Activated CD4-positive, alpha-beta memory T cell treated with anti-CD3 and anti-CD28 coated beads, Interleukin-2, amount 10 ng/mL, durations not matched to agents 7 days and 5 days (primary cell): ENCODE measurements at regions not wholly inside any gene's neighbourhood (a gene's known extent, or its start where the extent isn't known, plus 50 kb on each side); places are given as distances from the start of the nearest gene placed in this dataset.

ENCODE experiments used
- CTCF ChIA-PET: fragments of 350-600 bp; sonication (Branson Sonifier 250); formaldehyde crosslinking; loops from one replicate; lab custom pipeline; 2021; ENCODE audit warnings: antibody characterized with exemption, inconsistent platforms; lab: Charles Lee
- POLR2A ChIA-PET: fragments of 350-600 bp; sonication (Branson Sonifier 250); formaldehyde crosslinking; loops from one replicate; lab custom pipeline; 2021; ENCODE audit warnings: antibody characterized with exemption; lab: Charles Lee
- DNase-seq: peaks from one replicate; pipeline ENCODE4 v3.0.0-alpha.2; 2020
- H3K27ac Mint-ChIP-seq: one replicate; pipeline ENCODE4 v1.8.0; 2021; ENCODE audit warnings: mild to moderate bottlenecking, mixed read lengths
- H3K27me3 Mint-ChIP-seq: one replicate; pipeline ENCODE4 v1.8.0; 2021; ENCODE audit warnings: mixed read lengths
- H3K36me3 Mint-ChIP-seq: one replicate; pipeline ENCODE4 v1.8.0; 2021; ENCODE audit warnings: low read depth, mixed read lengths
- H3K4me1 Mint-ChIP-seq: one replicate; pipeline ENCODE4 v1.8.0; 2021; ENCODE audit warnings: mixed read lengths
- H3K4me3 Mint-ChIP-seq: one replicate; pipeline ENCODE4 v1.8.0; 2021; ENCODE audit warnings: mild to moderate bottlenecking, mixed read lengths
- H3K9me3 Mint-ChIP-seq: one replicate; pipeline ENCODE4 v1.8.0; 2021; ENCODE audit warnings: mixed read lengths

GRCh38 chr6:21321076-21321475 is 272.5 kb upstream of the SOX4 start:
- no peaks in the 10 kb centered on the region for H3K4me1 Mint-ChIP-seq
- H3K27ac Mint-ChIP-seq: no peak overlapping the region
- DNase-seq: no peak
- CTCF ChIA-PET: no interaction called here
- H3K9me3 Mint-ChIP-seq: peaks cover 2% of the 10 kb centered on the region
- no peaks in the 10 kb centered on the region for H3K27me3 Mint-ChIP-seq
- H3K36me3 Mint-ChIP-seq: no peaks in the 10 kb centered on the region
- no peak overlapping the region for H3K4me3 Mint-ChIP-seq
- POLR2A ChIA-PET: no interaction called here

- DNase-seq: no peak
- H3K4me1 Mint-ChIP-seq: no peaks in the 10 kb centered on the region
- no peak overlapping the region for H3K27ac Mint-ChIP-seq
- ChIA-PET CTCF (no interaction called here), POLR2A (no interaction called here)
- no peak overlapping the region for H3K4me3 Mint-ChIP-seq
- H3K36me3 Mint-ChIP-seq: no peaks in the 10 kb centered on the region
- no peaks in the 10 kb centered on the region for H3K27me3 Mint-ChIP-seq
- peaks cover 2% of the 10 kb centered on the region for H3K9me3 Mint-ChIP-seq
Observed at GRCh38 chr6:21321531-21321930, 272.0 kb upstream of the SOX4 start.

DNA sequence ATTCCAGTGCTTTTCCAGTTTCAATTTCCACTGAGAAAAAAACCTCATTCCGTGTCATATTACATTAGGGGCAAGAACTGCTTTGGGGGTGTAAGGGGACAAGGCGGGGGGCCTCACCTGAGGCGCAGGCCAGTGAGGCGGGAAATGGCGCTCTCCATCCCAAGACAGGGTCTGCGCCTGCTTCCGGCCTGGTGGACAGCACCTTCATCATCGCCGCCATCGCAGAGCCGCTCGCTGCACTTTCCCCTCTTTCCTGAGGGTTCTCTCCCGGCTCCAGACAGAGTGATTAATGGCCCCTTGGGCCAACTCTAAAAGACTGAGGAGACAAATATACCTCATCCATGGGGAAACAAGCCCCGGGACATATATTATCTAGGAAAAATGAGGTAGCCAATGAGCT is 270.0 kb upstream of the SOX4 start:
- Mint-ChIP-seq H3K36me3 (no peaks in the 10 kb centered on the region), H3K4me3 (no peak overlapping the region), H3K27me3 (peaks cover 2% of the 10 kb centered on the region), H3K27ac (no peak overlapping the region), H3K9me3 (peaks cover 2% of the 10 kb centered on the region), H3K4me1 (no peaks in the 10 kb centered on the region)
- CTCF ChIA-PET: interaction anchor here (1.1 kb wide), 1 partner anchor 759 kb away, joined by 3 read pairs; no protein-coding TSS in a partner anchor
- POLR2A ChIA-PET: no interaction called here
- DNase-seq: no peak

- peaks cover 2% of the 10 kb centered on the region for H3K9me3 Mint-ChIP-seq
- no peak overlapping the region for H3K27ac Mint-ChIP-seq
- H3K4me1 Mint-ChIP-seq: no peaks in the 10 kb centered on the region
- H3K27me3 Mint-ChIP-seq: peaks cover 2% of the 10 kb centered on the region
- no peak overlapping the region for H3K4me3 Mint-ChIP-seq
- DNase-seq: no peak
- ChIA-PET CTCF (interaction anchor here (0.7 kb wide), 1 partner anchor 533 kb away, joined by 4 read pairs; no protein-coding TSS in a partner anchor), POLR2A (no interaction called here)
- H3K36me3 Mint-ChIP-seq: no peaks in the 10 kb centered on the region
Observed at GRCh38 chr6:21325201-21325856, 268.2 kb upstream of the SOX4 start.

- Mint-ChIP-seq H3K27ac (no peak overlapping the region), H3K27me3 (peaks cover 2% of the 10 kb centered on the region), H3K36me3 (no peaks in the 10 kb centered on the region), H3K4me1 (no peaks in the 10 kb centered on the region), H3K4me3 (no peak overlapping the region), H3K9me3 (peaks cover 2% of the 10 kb centered on the region)
- CTCF ChIA-PET: no interaction called here
- DNase-seq: no peak
- POLR2A ChIA-PET: no interaction called here
Observed at GRCh38 chr6:21327326-21328112, 266.0 kb upstream of the SOX4 start.

DNA sequence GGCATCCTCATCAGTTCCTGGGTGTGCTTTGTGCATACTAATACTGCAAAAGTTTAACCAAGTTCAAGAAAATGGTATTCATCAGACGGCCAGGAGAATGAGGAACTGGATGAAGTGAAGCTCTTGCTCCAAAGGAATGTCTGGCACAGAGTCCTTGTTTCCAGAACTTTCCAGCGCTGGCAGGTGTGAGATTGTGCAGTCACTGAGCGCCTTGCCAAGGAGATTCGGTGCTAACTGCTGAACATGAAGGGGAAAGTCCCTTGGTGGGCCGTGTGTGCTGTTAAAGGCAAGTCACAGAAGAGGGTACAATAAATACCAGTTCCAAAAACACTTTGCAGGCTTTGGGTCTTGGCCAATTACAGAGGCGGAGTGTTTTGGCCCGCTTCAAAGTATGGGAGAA is 262.3 kb upstream of the SOX4 start:
- CTCF ChIA-PET: no interaction called here
- H3K27me3 Mint-ChIP-seq: peaks cover 5% of the 10 kb centered on the region
- no peaks in the 10 kb centered on the region for H3K4me1 Mint-ChIP-seq
- H3K9me3 Mint-ChIP-seq: no peaks in the 10 kb centered on the region
- H3K27ac Mint-ChIP-seq: no peak overlapping the region
- H3K4me3 Mint-ChIP-seq: no peak overlapping the region
- POLR2A ChIA-PET: no interaction called here
- DNase-seq: no peak
- no peaks in the 10 kb centered on the region for H3K36me3 Mint-ChIP-seq

DNA sequence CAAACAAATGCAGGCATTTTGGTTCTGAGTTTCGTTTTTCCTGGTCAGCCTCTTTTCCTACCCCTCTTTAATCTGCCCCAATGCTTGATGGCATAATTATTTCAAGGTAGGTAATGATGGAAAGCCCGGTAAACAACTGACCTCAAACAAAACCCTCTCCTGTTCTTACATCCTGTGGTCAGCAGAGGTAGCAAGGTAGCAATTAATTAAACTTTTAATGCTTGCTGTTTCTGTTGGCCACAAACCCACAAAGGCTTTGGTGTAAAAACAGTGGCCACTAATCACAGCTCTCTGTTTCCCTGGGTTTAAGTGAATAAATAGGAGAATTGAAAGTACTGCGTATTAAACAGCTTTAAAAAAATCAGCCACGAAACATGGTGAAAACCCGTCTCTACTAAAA is 261.5 kb upstream of the SOX4 start:
- ChIA-PET CTCF (no interaction called here), POLR2A (no interaction called here)
- Mint-ChIP-seq H3K27me3 (peaks cover 3% of the 10 kb centered on the region), H3K4me1 (no peaks in the 10 kb centered on the region), H3K9me3 (no peaks in the 10 kb centered on the region), H3K4me3 (no peak overlapping the region), H3K27ac (no peak overlapping the region), H3K36me3 (no peaks in the 10 kb centered on the region)
- DNase-seq: no peak

DNA sequence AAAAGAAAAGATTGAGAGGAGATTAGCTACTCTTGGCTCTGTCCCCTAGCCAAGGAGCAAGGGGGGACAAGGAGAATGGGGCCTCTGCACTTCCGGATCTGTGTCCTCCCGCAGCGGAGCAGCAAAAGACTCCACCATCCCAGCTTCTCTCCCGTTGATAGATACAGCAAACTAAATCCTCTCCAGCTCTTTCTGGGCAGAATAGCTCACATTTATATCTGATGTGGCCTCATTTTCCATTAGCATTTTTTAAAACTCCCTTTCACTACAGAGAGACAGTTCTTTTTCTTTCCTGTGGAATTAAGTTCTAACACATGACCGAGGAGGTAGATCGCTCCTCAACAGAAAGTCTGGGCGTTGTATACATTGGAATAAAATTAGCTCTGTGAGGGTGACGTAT is 260.9 kb upstream of the SOX4 start:
- no peaks in the 10 kb centered on the region for H3K4me1 Mint-ChIP-seq
- no peak for DNase-seq
- no peaks in the 10 kb centered on the region for H3K9me3 Mint-ChIP-seq
- H3K27me3 Mint-ChIP-seq: peaks cover 3% of the 10 kb centered on the region
- no peaks in the 10 kb centered on the region for H3K36me3 Mint-ChIP-seq
- no peak overlapping the region for H3K27ac Mint-ChIP-seq
- no peak overlapping the region for H3K4me3 Mint-ChIP-seq
- CTCF ChIA-PET: no interaction called here
- POLR2A ChIA-PET: no interaction called here

DNA sequence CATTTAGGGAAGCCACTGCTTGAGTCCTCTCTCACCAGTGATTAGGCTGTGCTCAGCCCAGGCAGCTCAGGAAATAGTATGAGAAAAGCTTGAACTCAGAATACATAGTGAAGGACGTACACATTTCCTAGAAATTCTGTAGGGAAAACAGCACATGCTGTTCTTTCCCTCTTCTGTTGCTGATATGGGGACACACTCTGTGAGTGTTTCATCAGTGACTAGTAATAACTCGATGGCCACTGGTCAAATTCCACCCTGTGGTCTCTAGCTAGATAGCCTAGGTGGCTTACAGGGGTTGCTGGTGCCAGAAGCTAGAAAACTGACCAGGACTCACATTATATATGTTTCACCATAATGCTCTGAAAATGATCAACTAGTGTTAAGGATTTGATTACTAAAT is 259.8 kb upstream of the SOX4 start:
- POLR2A ChIA-PET: no interaction called here
- H3K9me3 Mint-ChIP-seq: no peaks in the 10 kb centered on the region
- no peak for DNase-seq
- no peaks in the 10 kb centered on the region for H3K4me1 Mint-ChIP-seq
- CTCF ChIA-PET: no interaction called here
- peaks cover 6% of the 10 kb centered on the region for H3K27me3 Mint-ChIP-seq
- no peaks in the 10 kb centered on the region for H3K36me3 Mint-ChIP-seq
- H3K27ac Mint-ChIP-seq: no peak overlapping the region
- H3K4me3 Mint-ChIP-seq: no peak overlapping the region

DNA sequence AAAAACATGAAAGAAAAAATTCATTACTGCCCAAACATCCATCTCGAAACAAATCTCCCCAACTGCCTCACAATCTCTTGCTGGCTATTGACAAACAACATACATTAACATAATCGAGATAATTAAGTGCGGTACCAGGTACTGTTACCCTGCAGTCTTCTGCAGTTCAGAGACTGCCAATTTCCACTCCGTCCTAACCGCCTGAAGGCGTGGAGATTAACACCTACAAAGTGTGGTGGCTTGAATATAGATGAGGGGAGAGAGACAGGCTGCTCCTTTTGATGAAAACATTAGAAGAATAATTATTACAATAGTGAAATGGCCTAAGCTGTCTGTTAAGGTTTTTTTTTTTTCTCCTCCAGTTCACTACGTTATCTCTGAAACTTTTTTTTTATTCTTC is 258.9 kb upstream of the SOX4 start:
- no peaks in the 10 kb centered on the region for H3K9me3 Mint-ChIP-seq
- POLR2A ChIA-PET: no interaction called here
- H3K27ac Mint-ChIP-seq: no peak overlapping the region
- no peaks in the 10 kb centered on the region for H3K4me1 Mint-ChIP-seq
- H3K27me3 Mint-ChIP-seq: peaks cover 8% of the 10 kb centered on the region
- no peak overlapping the region for H3K4me3 Mint-ChIP-seq
- no peak for DNase-seq
- CTCF ChIA-PET: no interaction called here
- no peaks in the 10 kb centered on the region for H3K36me3 Mint-ChIP-seq

DNA sequence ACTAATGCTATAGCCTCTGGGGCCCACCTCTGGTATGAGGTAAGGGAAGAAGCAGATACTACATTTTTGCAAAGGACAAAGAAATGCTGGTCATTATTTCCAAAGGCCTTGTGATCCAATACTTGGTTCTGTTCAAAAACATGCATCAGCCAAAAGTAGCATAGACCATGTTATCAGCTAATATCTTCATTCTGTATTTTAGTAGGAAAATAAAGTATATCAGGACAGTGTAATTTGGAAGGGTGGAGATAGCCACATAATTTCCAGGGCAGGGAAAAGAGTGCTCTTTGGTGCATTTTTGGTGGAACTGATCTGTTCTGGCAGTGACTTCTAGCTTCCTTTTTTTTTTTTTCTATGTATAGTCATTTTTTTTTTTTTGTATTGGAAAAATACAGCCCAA is 258.0 kb upstream of the SOX4 start:
- Mint-ChIP-seq H3K27me3 (peaks cover 8% of the 10 kb centered on the region), H3K27ac (no peak overlapping the region), H3K36me3 (no peaks in the 10 kb centered on the region), H3K4me3 (no peak overlapping the region), H3K4me1 (no peaks in the 10 kb centered on the region), H3K9me3 (no peaks in the 10 kb centered on the region)
- ChIA-PET CTCF (no interaction called here), POLR2A (no interaction called here)
- no peak for DNase-seq

DNA sequence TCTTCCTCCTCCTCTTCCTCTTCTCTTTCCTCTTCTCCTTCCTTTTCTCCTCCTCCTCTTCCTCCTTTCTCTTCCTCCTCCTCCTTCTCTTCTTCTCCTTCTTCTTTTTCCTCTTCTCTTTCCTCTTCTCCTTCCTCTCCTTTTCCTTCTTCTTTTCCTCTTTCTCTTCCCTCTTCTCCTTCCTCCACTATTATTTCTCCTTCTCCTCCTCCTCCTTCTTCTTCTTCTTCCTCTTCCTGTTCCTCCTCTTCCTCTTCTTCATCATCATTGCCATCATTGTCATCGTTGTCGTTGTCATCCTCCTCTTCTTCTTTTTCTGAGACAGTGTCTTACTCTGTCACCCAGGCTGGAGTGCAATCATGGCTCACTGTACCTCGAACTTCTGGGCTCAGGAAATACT is 256.3 kb upstream of the SOX4 start:
- DNase-seq: no peak
- Mint-ChIP-seq H3K4me1 (no peaks in the 10 kb centered on the region), H3K36me3 (no peaks in the 10 kb centered on the region), H3K27ac (no peak overlapping the region), H3K27me3 (peaks cover 8% of the 10 kb centered on the region), H3K9me3 (no peaks in the 10 kb centered on the region), H3K4me3 (no peak overlapping the region)
- CTCF ChIA-PET: no interaction called here
- POLR2A ChIA-PET: no interaction called here

DNA sequence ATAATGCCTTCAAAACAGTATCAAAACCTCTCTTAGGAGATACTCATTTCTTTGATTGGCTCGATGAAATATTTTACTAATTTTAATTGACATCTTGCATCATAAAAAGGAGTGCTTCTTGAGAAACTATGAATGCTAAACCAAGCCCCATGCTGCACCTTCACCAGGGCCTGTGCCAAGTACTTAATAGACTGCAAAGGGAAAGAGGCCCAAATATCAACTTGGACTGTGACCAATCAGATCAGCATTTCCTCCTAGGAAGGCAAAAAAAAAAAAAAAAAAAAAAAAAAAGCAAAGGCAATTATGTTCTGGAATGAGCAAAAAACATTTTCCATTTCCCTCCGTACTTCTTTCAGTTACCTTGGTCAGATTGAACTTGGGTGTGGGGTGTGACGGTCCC is 253.0 kb upstream of the SOX4 start:
- Mint-ChIP-seq H3K36me3 (no peaks in the 10 kb centered on the region), H3K27ac (no peak overlapping the region), H3K4me3 (no peak overlapping the region), H3K27me3 (peaks cover 7% of the 10 kb centered on the region), H3K4me1 (no peaks in the 10 kb centered on the region), H3K9me3 (peaks cover 3% of the 10 kb centered on the region)
- no peak for DNase-seq
- ChIA-PET POLR2A (no interaction called here), CTCF (no interaction called here)

DNA sequence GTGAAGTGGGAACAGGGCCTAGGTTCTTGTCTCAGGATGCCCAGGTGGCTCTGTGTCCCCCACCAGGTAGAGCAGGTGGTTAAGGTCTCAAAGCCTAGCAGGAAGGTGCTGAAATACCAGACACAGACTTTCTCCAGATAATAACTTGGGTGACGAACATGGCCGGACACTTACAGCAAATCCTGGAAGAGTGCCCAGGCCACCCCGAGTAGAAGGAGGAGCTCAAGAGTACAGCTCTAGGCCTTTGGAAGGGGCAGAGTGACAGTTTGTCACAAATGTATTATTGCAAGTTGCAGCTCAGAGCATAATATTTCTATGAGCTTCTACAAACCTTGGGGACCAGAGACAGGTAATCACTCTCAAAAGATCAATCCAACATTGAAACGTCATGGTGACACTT is 251.6 kb upstream of the SOX4 start:
- Mint-ChIP-seq H3K27me3 (peaks cover 7% of the 10 kb centered on the region), H3K27ac (no peak overlapping the region), H3K4me1 (no peaks in the 10 kb centered on the region), H3K36me3 (no peaks in the 10 kb centered on the region), H3K9me3 (peaks cover 3% of the 10 kb centered on the region), H3K4me3 (no peak overlapping the region)
- CTCF ChIA-PET: no interaction called here
- POLR2A ChIA-PET: no interaction called here
- no peak for DNase-seq
